GM12878 (cell line): ENCODE measurements at regions not wholly inside any gene's neighbourhood (a gene's known extent, or its start where the extent isn't known, plus 50 kb on each side); places are given as distances from the start of the nearest gene placed in this dataset.

Source experiments
- CEBPB ChIP-seq, 2 experiments: fragments of 150-350 bp in 1 of 2; IDR thresholded peaks; 2 replicates each; pipeline ENCODE4 v1.6.1; 2012 to 2014; ENCODE audit warnings: low read depth in 2 of 2, low read length in 2 of 2, borderline replicate concordance in 1 of 2, inconsistent platforms in 1 of 2
- TCF12 ChIP-seq: IDR thresholded peaks from 2 replicates; pipeline ENCODE4 v1.6.1; 2011; ENCODE audit warnings: low read depth, mild to moderate bottlenecking, low read length
- ZNF207 ChIP-seq: fragments of 450-650 bp; IDR thresholded peaks from 2 replicates; pipeline ENCODE4 v1.6.1; 2014; ENCODE audit warnings: antibody characterized with exemption, mild to moderate bottlenecking, borderline replicate concordance
- TF ChIP-seq, protein P1 (sequence below), 3 experiments: IDR thresholded peaks in 2 of 3; conservative IDR thresholded peaks in 1 of 3; 2 replicates each; pipeline ENCODE4 v1.5.1; 2011; ENCODE audit warnings: low read depth in 3 of 3, low read length in 3 of 3, mild to moderate bottlenecking in 3 of 3, control low read depth in 2 of 3, moderate library complexity in 2 of 3, inconsistent platforms in 1 of 3, mixed read lengths in 1 of 3; ENCODE audit not compliant: control insufficient read depth in 2 of 3, insufficient read depth in 1 of 3; ENCODE audit errors: extremely low read depth in 1 of 3

DNA sequence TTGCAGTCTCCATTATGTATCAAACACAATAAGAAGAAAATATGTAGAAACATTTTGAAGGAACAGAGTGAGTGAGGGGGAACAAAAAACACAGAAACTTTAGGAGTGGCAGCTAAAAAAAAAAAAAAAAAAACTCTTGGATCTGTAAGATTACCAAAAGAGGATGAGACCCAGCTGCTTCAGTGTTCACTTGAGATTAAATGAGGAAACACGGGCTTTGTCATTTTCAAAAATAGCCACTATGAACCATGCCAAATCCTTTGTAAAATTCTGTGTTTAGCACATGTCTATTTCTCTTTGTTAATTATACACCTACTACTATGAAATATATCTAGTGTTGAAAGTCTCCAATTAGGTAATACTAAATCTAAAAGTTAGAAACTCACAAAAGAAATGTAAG, 485.9 kb downstream of the EFNA5 start:
- TF ChIP-seq CEBPB (IDR thresholded peaks at IDR 0.05; ENCODE audit: borderline replicate concordance in 1 of 2, low read depth in 2 of 2, low read length in 2 of 2) (no peak), TCF12 (no peak), ZNF207 (no peak)
- TF ChIP-seq, protein P1, sequence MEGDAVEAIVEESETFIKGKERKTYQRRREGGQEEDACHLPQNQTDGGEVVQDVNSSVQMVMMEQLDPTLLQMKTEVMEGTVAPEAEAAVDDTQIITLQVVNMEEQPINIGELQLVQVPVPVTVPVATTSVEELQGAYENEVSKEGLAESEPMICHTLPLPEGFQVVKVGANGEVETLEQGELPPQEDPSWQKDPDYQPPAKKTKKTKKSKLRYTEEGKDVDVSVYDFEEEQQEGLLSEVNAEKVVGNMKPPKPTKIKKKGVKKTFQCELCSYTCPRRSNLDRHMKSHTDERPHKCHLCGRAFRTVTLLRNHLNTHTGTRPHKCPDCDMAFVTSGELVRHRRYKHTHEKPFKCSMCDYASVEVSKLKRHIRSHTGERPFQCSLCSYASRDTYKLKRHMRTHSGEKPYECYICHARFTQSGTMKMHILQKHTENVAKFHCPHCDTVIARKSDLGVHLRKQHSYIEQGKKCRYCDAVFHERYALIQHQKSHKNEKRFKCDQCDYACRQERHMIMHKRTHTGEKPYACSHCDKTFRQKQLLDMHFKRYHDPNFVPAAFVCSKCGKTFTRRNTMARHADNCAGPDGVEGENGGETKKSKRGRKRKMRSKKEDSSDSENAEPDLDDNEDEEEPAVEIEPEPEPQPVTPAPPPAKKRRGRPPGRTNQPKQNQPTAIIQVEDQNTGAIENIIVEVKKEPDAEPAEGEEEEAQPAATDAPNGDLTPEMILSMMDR (IDR thresholded peaks at IDR 0.05 in 2 of 3, conservative IDR thresholded peaks at IDR 0.05 in 1 of 3; ENCODE audit: control insufficient read depth in 2 of 3, extremely low read depth in 1 of 3, insufficient read depth in 1 of 3, low read depth in 3 of 3, low read length in 3 of 3): no peak
